B cell (primary cell): ENCODE measurements at regions not wholly inside any gene's neighbourhood (a gene's known extent, or its start where the extent isn't known, plus 50 kb on each side); places are given as distances from the start of the nearest gene placed in this dataset.

Experiments
- EZH2 ChIP-seq: IDR thresholded peaks from 2 replicates; pipeline ENCODE4 v1.6.1; 2012; ENCODE audit warnings: borderline replicate concordance, low read depth, mild to moderate bottlenecking, moderate library complexity, low read length; ENCODE audit not compliant: insufficient read depth, poor library complexity, severe bottlenecking
- TF ChIP-seq, protein P1 (sequence below): fragments of 200-600 bp; IDR thresholded peaks from one replicate; pipeline ENCODE4 v1.8.0; 2022; ENCODE audit warnings: antibody characterized with exemption, mild to moderate bottlenecking

DNA sequence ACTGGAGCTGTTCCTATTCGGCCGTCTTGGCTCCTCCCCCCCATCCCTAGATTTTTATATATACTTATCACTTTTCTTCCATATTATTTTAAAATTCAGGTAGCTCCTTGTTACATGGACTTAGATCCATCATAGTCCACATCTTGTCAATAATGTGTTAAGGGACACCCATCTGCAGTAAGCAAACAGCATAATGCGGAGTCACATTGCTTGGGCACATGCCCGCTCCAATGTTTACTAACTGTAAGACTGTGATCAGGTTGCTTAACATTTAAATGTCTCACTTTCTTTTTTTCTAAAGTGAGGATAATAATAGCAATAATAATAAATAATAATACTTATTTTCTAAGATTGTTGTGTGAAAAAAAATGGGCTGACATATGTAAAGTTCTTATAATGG lies 303.2 kb upstream of the SOX14 start:
- TF ChIP-seq, protein P1, sequence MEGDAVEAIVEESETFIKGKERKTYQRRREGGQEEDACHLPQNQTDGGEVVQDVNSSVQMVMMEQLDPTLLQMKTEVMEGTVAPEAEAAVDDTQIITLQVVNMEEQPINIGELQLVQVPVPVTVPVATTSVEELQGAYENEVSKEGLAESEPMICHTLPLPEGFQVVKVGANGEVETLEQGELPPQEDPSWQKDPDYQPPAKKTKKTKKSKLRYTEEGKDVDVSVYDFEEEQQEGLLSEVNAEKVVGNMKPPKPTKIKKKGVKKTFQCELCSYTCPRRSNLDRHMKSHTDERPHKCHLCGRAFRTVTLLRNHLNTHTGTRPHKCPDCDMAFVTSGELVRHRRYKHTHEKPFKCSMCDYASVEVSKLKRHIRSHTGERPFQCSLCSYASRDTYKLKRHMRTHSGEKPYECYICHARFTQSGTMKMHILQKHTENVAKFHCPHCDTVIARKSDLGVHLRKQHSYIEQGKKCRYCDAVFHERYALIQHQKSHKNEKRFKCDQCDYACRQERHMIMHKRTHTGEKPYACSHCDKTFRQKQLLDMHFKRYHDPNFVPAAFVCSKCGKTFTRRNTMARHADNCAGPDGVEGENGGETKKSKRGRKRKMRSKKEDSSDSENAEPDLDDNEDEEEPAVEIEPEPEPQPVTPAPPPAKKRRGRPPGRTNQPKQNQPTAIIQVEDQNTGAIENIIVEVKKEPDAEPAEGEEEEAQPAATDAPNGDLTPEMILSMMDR = no peak
- no peak for TF ChIP-seq EZH2
